HCT116 (cell line): ENCODE measurements at regions not wholly inside any gene's neighbourhood (a gene's known extent, or its start where the extent isn't known, plus 50 kb on each side); places are given as distances from the start of the nearest gene placed in this dataset.

ENCODE experiments used
- ATF3 ChIP-seq: IDR thresholded peaks from 2 replicates; pipeline ENCODE4 v1.6.1; 2012
- CEBPB ChIP-seq: IDR thresholded peaks from 2 replicates; pipeline ENCODE4 v1.6.1; 2012; ENCODE audit warnings: low read depth
- CTCF ChIP-seq, 3 experiments: fragments of 200-600 bp in 1 of 3; sonication (generic) in 1 of 3; IDR thresholded peaks in 2 of 3; conservative IDR thresholded peaks in 1 of 3; 2 replicates each; pipeline ENCODE4 v1.5.1; 2012 to 2017; ENCODE audit warnings: low read depth in 2 of 3, low read length in 2 of 3, antibody characterized with exemption in 1 of 3, borderline replicate concordance in 1 of 3, control low read depth in 1 of 3, mild to moderate bottlenecking in 1 of 3, mixed read lengths in 1 of 3, mixed run types in 1 of 3, moderate library complexity in 1 of 3; ENCODE audit not compliant: insufficient read depth in 1 of 3
- EGR1 ChIP-seq: IDR thresholded peaks from 2 replicates; pipeline ENCODE4 v1.6.1; 2012; ENCODE audit warnings: low read depth
- EZH2 ChIP-seq: fragments of 200-600 bp; sonication (generic); IDR thresholded peaks from 2 replicates; pipeline ENCODE4 v1.6.1; 2017; ENCODE audit warnings: antibody characterized with exemption, mixed run types
- JUND ChIP-seq: IDR thresholded peaks from 2 replicates; pipeline ENCODE4 v1.6.1; 2012
- MAX ChIP-seq: IDR thresholded peaks from 2 replicates; pipeline ENCODE4 v1.6.1; 2012
- RAD21 ChIP-seq: IDR thresholded peaks from 2 replicates; pipeline ENCODE4 v1.6.1; 2012; ENCODE audit warnings: low read depth, mild to moderate bottlenecking

- TF ChIP-seq CTCF (IDR thresholded peaks at IDR 0.05 in 2 of 3, conservative IDR thresholded peaks at IDR 0.05 in 1 of 3; ENCODE audit: borderline replicate concordance in 1 of 3, insufficient read depth in 1 of 3, low read depth in 2 of 3, low read length in 2 of 3) (no peak), RAD21 (no peak), EZH2 (no peak), MAX (no peak), EGR1 (no peak), JUND (no peak), CEBPB (no peak), ATF3 (no peak)
These were observed 319.0 kb upstream of the CHAC2 start for GRCh38 chr2:53448591-53448990.
